Calu3 (cell line): ENCODE measurements at regions not wholly inside any gene's neighbourhood (a gene's known extent, or its start where the extent isn't known, plus 50 kb on each side); places are given as distances from the start of the nearest gene placed in this dataset.
"Not testable (repeated sequence)": the region's sequence is repeated elsewhere in the genome, so short reads cannot be mapped to it uniquely, and the experiment has no call there.

Source experiments
- BruUV-seq: library from RNA; stranded (reverse); fragments of 400-500 nt; replicated peaks from 2 replicates; lab custom pipeline; 2021; lab: Mats Ljungman, UMichigan
- CTCF ChIA-PET: fragments of 300-600 bp; sonication (Branson Sonifier 250); formaldehyde crosslinking; loops from one replicate; lab custom pipeline; 2022; ENCODE audit warnings: antibody characterized with exemption; lab: Charles Lee
- DNase-seq: peaks from one replicate; pipeline ENCODE4 v3.0.0; 2022
- H3K27ac Mint-ChIP-seq: one replicate; pipeline ENCODE4 v1.8.0; 2022; ENCODE audit warnings: mixed read lengths; ENCODE audit not compliant: unreplicated experiment
- H3K27me3 Mint-ChIP-seq: one replicate; pipeline ENCODE4 v1.8.0; 2022; ENCODE audit warnings: mixed read lengths; ENCODE audit not compliant: unreplicated experiment
- H3K36me3 Mint-ChIP-seq: one replicate; pipeline ENCODE4 v1.8.0; 2022; ENCODE audit warnings: mild to moderate bottlenecking, moderate library complexity, mixed read lengths; ENCODE audit not compliant: insufficient read depth, unreplicated experiment
- H3K4me1 Mint-ChIP-seq: one replicate; pipeline ENCODE4 v1.8.0; 2022; ENCODE audit warnings: mild to moderate bottlenecking, low read depth, mixed read lengths; ENCODE audit not compliant: unreplicated experiment
- H3K4me3 Mint-ChIP-seq: one replicate; pipeline ENCODE4 v1.8.0; 2022; ENCODE audit warnings: mild to moderate bottlenecking, low read depth, moderate library complexity, mixed read lengths; ENCODE audit not compliant: unreplicated experiment
- H3K9me3 Mint-ChIP-seq: one replicate; pipeline ENCODE4 v1.8.0; 2022; ENCODE audit warnings: low read depth, mixed read lengths; ENCODE audit not compliant: unreplicated experiment
- CTCF ChIP-seq: fragments of 200-600 bp; IDR thresholded peaks from one replicate; pipeline ENCODE4 v1.8.0; 2022; ENCODE audit warnings: antibody characterized with exemption; ENCODE audit not compliant: unreplicated experiment
- intact Hi-C: fragments of 100-400 bp; cut with micrococcal nuclease; formaldehyde crosslinking; loops from one replicate; pipeline ENCODE4 v1.10.0; 2022; ENCODE audit not compliant: unreplicated experiment

- no peak for DNase-seq
- BruUV-seq: no TSS peak
- Mint-ChIP-seq H3K9me3 (no peaks in the 10 kb centered on the region), H3K36me3 (no peaks in the 10 kb centered on the region), H3K27me3 (no peaks in the 10 kb centered on the region), H3K4me3 (no peak overlapping the region), H3K4me1 (no peaks in the 10 kb centered on the region), H3K27ac (no peak overlapping the region)
- CTCF ChIA-PET: no interaction called here
- TF ChIP-seq CTCF: no peak
- intact Hi-C loops: no loop called here
Measured at GRCh38 chr2:236831698-236832097, 254.0 kb upstream of the COPS8 start.

- no peaks in the 10 kb centered on the region for H3K36me3 Mint-ChIP-seq
- TF ChIP-seq CTCF: no peak
- H3K4me1 Mint-ChIP-seq: no peaks in the 10 kb centered on the region
- intact Hi-C loops: no loop called here
- no peaks in the 10 kb centered on the region for H3K9me3 Mint-ChIP-seq
- no peak for DNase-seq
- CTCF ChIA-PET: no interaction called here
- no TSS peak for BruUV-seq
- no peak overlapping the region for H3K4me3 Mint-ChIP-seq
- no peak overlapping the region for H3K27ac Mint-ChIP-seq
- no peaks in the 10 kb centered on the region for H3K27me3 Mint-ChIP-seq
Measured at GRCh38 chr2:236833501-236834073, 252.1 kb upstream of the COPS8 start.

DNA sequence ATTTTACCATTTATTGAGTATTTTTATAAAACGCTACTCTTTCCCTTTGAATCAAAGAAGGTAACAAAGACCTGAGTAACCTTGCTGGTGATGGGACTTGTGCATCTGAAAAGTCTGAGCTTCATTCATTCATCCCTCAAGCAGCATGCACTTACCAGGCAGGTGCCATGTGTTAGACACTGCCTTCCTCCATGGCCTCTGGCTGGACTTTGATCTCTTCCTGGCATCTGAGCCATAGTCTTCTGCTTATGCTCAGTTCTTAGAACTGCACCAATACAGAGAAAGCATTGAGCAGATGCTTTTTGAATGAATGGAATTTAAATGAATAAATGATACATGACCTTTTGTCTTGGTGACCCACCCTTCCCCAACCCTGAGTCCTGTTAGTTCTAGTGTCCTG lies 251.4 kb upstream of the COPS8 start:
- H3K36me3 Mint-ChIP-seq: no peaks in the 10 kb centered on the region
- H3K27me3 Mint-ChIP-seq: no peaks in the 10 kb centered on the region
- intact Hi-C loops: no loop called here
- no peak for DNase-seq
- CTCF ChIA-PET: no interaction called here
- no TSS peak for BruUV-seq
- H3K4me3 Mint-ChIP-seq: no peak overlapping the region
- TF ChIP-seq CTCF: no peak
- no peak overlapping the region for H3K27ac Mint-ChIP-seq
- no peaks in the 10 kb centered on the region for H3K9me3 Mint-ChIP-seq
- no peaks in the 10 kb centered on the region for H3K4me1 Mint-ChIP-seq

DNA sequence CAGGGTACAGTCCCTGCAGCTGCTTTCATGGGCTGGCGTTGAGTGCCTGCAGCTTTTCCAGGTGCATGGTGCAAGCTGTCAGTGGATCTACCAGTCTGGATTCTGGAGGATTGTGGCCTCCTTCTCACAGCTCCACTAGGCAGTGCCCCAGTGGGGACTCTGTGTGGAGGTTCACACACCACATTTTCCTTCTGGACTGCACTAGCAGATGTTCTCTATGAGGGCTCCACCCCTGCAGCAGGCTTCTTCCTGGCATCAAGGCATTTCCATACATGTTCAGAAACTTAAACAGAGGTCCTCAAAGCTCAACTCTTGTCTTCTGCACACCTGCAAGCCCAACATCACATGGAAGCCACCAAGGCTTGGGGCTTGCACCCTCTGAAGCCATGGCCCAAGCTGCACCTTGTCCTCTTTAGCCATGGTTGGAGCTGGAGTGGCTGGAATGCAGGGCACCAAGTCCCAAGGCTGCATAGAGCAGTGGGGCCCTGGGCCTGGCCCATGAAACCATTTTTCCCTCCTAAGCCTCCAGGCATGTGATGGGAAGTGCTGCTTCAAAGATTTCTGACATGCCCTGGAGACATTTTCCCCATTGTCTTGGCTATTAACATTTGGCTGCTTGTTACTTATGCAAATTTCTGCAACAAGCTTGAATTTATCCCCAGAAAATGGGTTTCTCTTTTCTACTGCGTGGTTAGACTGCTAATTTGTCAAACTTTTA lies 250.2 kb upstream of the COPS8 start:
- Mint-ChIP-seq H3K27me3 (no peaks in the 10 kb centered on the region), H3K27ac (no peak overlapping the region), H3K4me1 (no peaks in the 10 kb centered on the region), H3K4me3 (no peak overlapping the region), H3K36me3 (no peaks in the 10 kb centered on the region), H3K9me3 (no peaks in the 10 kb centered on the region)
- intact Hi-C loops: no loop called here
- no peak for DNase-seq
- CTCF ChIA-PET: no interaction called here
- no TSS peak for BruUV-seq
- no peak for TF ChIP-seq CTCF

DNA sequence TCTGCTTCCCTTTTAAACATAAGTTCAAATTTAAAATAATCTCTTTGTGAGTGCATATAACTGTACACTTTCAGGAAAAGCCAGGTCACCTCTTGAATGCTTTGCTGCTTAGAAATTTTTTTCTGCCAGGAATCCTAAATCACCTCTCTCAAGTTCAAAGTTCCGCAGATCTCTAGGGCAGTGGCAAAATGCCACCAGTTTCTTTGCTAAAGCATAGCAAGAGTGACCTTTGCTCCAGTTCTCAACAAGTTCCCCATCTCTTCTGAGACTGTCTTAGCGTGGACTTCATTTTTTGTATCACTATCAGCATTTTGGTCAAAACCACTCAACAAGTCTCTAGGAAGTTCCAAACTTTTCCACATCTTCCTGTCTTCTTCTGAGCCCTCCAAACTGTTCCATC lies 249.7 kb upstream of the COPS8 start:
- intact Hi-C loops, BruUV-seq, H3K27me3 Mint-ChIP-seq, H3K9me3 Mint-ChIP-seq, CTCF ChIA-PET, H3K4me3 Mint-ChIP-seq, H3K27ac Mint-ChIP-seq, H3K4me1 Mint-ChIP-seq, DNase-seq, H3K36me3 Mint-ChIP-seq: not testable (repeated sequence)
